Uterus (tissue), 2 donors: ENCODE measurements at regions not wholly inside any gene's neighbourhood (a gene's known extent, or its start where the extent isn't known, plus 50 kb on each side); places are given as distances from the start of the nearest gene placed in this dataset.

ENCODE experiments used
- POLR2A ChIP-seq, 2 donors: fragments of 450-650 bp; IDR thresholded peaks; one replicate each; pipeline ENCODE4 v1.6.1; 2016; ENCODE audit warnings: antibody characterized with exemption in 2 of 2, mild to moderate bottlenecking in 1 of 2, moderate library complexity in 1 of 2
- TF ChIP-seq, protein P1 (sequence below), 4 experiments: fragments of 200-600 bp in 2 of 4; fragments of 450-650 bp in 2 of 4; sonication (generic) in 2 of 4; IDR thresholded peaks; one replicate each; pipeline ENCODE4 v1.5.1; 2016 to 2019; ENCODE audit warnings: antibody characterized with exemption in 4 of 4, mild to moderate bottlenecking in 2 of 4, moderate library complexity in 1 of 4

DNA sequence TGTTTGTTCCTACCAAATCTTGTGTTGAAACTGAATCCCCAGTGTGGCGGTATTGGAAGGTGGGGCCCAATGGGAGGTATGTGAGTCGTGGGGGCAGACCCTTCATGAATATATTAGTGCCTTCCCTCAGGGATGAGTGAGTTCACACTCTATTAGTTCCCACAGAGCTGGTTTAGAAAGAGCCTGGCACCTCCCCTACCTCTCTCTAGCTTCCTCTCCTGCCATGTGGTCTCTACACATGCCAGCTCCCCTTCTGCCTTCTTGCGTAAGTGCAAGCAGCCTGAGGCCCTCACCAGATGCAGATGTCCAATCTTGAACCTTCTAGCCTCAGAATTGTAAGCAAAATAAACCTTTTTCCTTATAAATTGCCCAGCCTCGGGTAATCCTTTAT lies 105.8 kb downstream of the SPTSSA start:
- TF ChIP-seq, protein P1, sequence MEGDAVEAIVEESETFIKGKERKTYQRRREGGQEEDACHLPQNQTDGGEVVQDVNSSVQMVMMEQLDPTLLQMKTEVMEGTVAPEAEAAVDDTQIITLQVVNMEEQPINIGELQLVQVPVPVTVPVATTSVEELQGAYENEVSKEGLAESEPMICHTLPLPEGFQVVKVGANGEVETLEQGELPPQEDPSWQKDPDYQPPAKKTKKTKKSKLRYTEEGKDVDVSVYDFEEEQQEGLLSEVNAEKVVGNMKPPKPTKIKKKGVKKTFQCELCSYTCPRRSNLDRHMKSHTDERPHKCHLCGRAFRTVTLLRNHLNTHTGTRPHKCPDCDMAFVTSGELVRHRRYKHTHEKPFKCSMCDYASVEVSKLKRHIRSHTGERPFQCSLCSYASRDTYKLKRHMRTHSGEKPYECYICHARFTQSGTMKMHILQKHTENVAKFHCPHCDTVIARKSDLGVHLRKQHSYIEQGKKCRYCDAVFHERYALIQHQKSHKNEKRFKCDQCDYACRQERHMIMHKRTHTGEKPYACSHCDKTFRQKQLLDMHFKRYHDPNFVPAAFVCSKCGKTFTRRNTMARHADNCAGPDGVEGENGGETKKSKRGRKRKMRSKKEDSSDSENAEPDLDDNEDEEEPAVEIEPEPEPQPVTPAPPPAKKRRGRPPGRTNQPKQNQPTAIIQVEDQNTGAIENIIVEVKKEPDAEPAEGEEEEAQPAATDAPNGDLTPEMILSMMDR (IDR thresholded peaks at IDR 0.05): no peak
- no peak for TF ChIP-seq POLR2A (IDR thresholded peaks at IDR 0.05)
